SH-SY5Y (cell line): ENCODE measurements at regions not wholly inside any gene's neighbourhood (a gene's known extent, or its start where the extent isn't known, plus 50 kb on each side); places are given as distances from the start of the nearest gene placed in this dataset.

Experiments
- GATA2 ChIP-seq: IDR thresholded peaks from 2 replicates; pipeline ENCODE4 v1.6.1; 2011; ENCODE audit warnings: mild to moderate bottlenecking, low read depth, low read length
- GATA3 ChIP-seq: IDR thresholded peaks from 2 replicates; pipeline ENCODE4 v1.6.1; 2011; ENCODE audit warnings: low read depth, mild to moderate bottlenecking, low read length, moderate library complexity

- TF ChIP-seq GATA2 (no peak), GATA3 (no peak)
These were observed 491.1 kb upstream of the ZMIZ1 start for GRCh38 chr10:78577712-78578111.
